SH-SY5Y (cell line): ENCODE measurements at regions not wholly inside any gene's neighbourhood (a gene's known extent, or its start where the extent isn't known, plus 50 kb on each side); places are given as distances from the start of the nearest gene placed in this dataset.

Experiments used
- GATA2 ChIP-seq: IDR thresholded peaks from 2 replicates; pipeline ENCODE4 v1.6.1; 2011; ENCODE audit warnings: mild to moderate bottlenecking, low read depth, low read length
- GATA3 ChIP-seq: IDR thresholded peaks from 2 replicates; pipeline ENCODE4 v1.6.1; 2011; ENCODE audit warnings: low read depth, mild to moderate bottlenecking, low read length, moderate library complexity

DNA sequence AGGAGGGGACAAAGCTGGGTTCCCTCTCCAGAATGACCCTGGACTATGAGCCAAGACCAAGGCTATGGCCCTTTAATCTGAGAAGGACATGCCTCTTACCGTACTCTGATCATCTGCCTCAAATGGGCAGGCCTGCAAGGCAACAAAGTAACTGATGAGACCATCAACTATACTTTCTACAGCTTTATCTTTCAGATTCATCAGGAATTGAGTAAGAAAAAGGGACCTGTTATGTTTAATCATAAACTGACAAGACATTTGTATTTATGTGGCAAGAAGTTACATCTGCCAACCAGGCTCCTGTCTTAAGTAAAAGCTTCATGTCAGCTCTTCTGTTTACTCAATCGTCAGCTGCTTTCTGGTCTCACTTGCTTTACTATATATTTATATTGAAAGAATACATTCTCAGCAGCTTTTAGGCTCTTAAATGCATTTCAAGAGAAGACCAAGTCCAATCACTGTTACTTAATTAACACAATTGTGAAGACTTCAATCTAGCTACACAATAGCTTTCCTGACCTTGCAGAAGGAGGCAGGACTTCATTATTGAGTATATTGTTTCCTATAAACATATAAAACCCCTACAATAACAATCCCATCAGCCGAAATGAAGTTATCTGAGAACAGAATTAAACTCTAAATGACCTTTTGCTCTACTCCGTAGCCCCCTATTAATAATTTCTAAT lies 163.8 kb downstream of the ETAA1 start:
- TF ChIP-seq GATA3, result no peak
- TF ChIP-seq GATA2, result peak; percentile 57; the same call in 1 of the 2 replicates
